ENCODE measurements at regions not wholly inside any gene's neighbourhood (a gene's known extent, or its start where the extent isn't known, plus 50 kb on each side); places are given as distances from the start of the nearest gene placed in this dataset.
A peak's percentile ranks its signal among the peaks of the same experiment; 100 is the strongest.

DNA sequence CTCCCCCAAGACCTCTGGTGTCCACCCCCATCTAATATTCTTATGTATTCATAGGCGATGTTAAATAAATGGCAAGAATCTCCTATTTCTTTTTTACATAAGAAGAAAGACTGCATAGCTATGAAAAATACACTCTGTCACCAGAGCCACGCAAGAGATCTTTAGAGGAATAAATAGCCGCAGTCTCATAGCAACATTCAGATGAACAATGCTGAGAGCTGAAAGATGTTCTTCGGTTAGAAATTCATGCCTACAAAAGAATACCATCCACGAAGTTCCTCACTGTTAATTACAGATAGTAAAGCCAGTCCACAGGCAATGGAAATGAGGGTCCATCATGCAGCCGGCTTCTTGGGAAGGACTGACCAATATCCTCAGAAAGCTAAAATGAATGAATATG is 76.0 kb upstream of the SOD1 start:
- DNase-seq (ENCODE audit: low spot score) (no peak), ATAC-seq (ENCODE audit: low read depth) (no peak)
- no peak overlapping the region for H3K27ac ChIP-seq (ENCODE audit: poor library complexity, severe bottlenecking)
- no peaks in the 10 kb centered on the region for H3K27me3 ChIP-seq (ENCODE audit: insufficient read depth, poor library complexity, severe bottlenecking)
- no peaks in the 10 kb centered on the region for H3K4me1 ChIP-seq (ENCODE audit: insufficient read depth, poor library complexity, severe bottlenecking)
- no peak overlapping the region for H3K4me3 ChIP-seq (ENCODE audit: severe bottlenecking)
- no peaks in the 10 kb centered on the region for H3K36me3 ChIP-seq (ENCODE audit: low read depth)
- H3K9me3 ChIP-seq (ENCODE audit: severe bottlenecking): no peaks in the 10 kb centered on the region
- no peak for TF ChIP-seq CTCF (IDR thresholded peaks at IDR 0.05; ENCODE audit: poor library complexity, severe bottlenecking)

DNA sequence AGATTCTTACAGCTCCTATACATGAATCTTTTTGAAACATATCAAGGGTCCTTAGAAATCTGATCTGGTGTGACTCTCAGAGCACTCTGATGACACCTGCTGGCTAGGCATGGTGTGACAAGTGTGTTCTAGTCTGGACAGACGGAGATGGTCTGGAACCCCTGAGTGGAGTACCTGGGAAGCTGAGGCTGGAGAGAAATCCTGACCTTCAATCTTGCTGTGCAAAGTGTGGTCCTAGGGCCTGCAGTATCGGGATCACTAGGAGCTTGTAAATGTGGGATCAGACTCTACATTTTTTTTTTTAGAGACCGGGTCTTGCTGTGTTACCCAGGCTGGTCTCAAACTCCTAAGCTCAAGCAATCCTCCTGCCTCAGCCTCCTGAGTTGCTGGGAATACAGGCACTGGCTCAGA is 78.6 kb upstream of the SOD1 start:
- Histone ChIP-seq H3K27me3 (ENCODE audit: insufficient read depth, poor library complexity, severe bottlenecking) (no peaks in the 10 kb centered on the region), H3K9me3 (ENCODE audit: severe bottlenecking) (no peaks in the 10 kb centered on the region), H3K27ac (ENCODE audit: poor library complexity, severe bottlenecking) (no peak overlapping the region), H3K4me3 (ENCODE audit: severe bottlenecking) (no peak overlapping the region), H3K4me1 (ENCODE audit: insufficient read depth, poor library complexity, severe bottlenecking) (no peaks in the 10 kb centered on the region), H3K36me3 (ENCODE audit: low read depth) (no peaks in the 10 kb centered on the region)
- ATAC-seq (ENCODE audit: low read depth): peak; percentile 81
- peak; percentile 84 for TF ChIP-seq CTCF (IDR thresholded peaks at IDR 0.05; ENCODE audit: poor library complexity, severe bottlenecking)
- DNase-seq (ENCODE audit: low spot score): no peak

- H3K27me3 ChIP-seq (ENCODE audit: insufficient read depth, poor library complexity, severe bottlenecking): no peaks in the 10 kb centered on the region
- TF ChIP-seq CTCF (IDR thresholded peaks at IDR 0.05; ENCODE audit: poor library complexity, severe bottlenecking): no peak
- no peaks in the 10 kb centered on the region for H3K36me3 ChIP-seq (ENCODE audit: low read depth)
- DNase-seq (ENCODE audit: low spot score) (no peak), ATAC-seq (ENCODE audit: low read depth) (no peak)
- no peak overlapping the region for H3K4me3 ChIP-seq (ENCODE audit: severe bottlenecking)
- H3K4me1 ChIP-seq (ENCODE audit: insufficient read depth, poor library complexity, severe bottlenecking): no peaks in the 10 kb centered on the region
- H3K27ac ChIP-seq (ENCODE audit: poor library complexity, severe bottlenecking): no peak overlapping the region
- H3K9me3 ChIP-seq (ENCODE audit: severe bottlenecking): no peaks in the 10 kb centered on the region
These were observed 82.2 kb upstream of the SOD1 start for GRCh38 chr21:31577271-31577670.

- TF ChIP-seq CTCF (IDR thresholded peaks at IDR 0.05; ENCODE audit: poor library complexity, severe bottlenecking): no peak
- no peaks in the 10 kb centered on the region for H3K36me3 ChIP-seq (ENCODE audit: low read depth)
- H3K27ac ChIP-seq (ENCODE audit: poor library complexity, severe bottlenecking): no peak overlapping the region
- no peak for DNase-seq (ENCODE audit: low spot score)
- H3K4me3 ChIP-seq (ENCODE audit: severe bottlenecking): no peak overlapping the region
- no peaks in the 10 kb centered on the region for H3K4me1 ChIP-seq (ENCODE audit: insufficient read depth, poor library complexity, severe bottlenecking)
- no peaks in the 10 kb centered on the region for H3K9me3 ChIP-seq (ENCODE audit: severe bottlenecking)
- no peak for ATAC-seq (ENCODE audit: low read depth)
- H3K27me3 ChIP-seq (ENCODE audit: insufficient read depth, poor library complexity, severe bottlenecking): no peaks in the 10 kb centered on the region
These were observed 83.1 kb upstream of the SOD1 start for GRCh38 chr21:31576428-31576827.

GRCh38 chr21:31573217-31573616 is 86.3 kb upstream of the SOD1 start:
- no peak for TF ChIP-seq CTCF (IDR thresholded peaks at IDR 0.05; ENCODE audit: poor library complexity, severe bottlenecking)
- Histone ChIP-seq H3K4me1 (ENCODE audit: insufficient read depth, poor library complexity, severe bottlenecking) (no peaks in the 10 kb centered on the region), H3K9me3 (ENCODE audit: severe bottlenecking) (no peaks in the 10 kb centered on the region), H3K27ac (ENCODE audit: poor library complexity, severe bottlenecking) (no peak overlapping the region), H3K27me3 (ENCODE audit: insufficient read depth, poor library complexity, severe bottlenecking) (no peaks in the 10 kb centered on the region), H3K36me3 (ENCODE audit: low read depth) (no peaks in the 10 kb centered on the region), H3K4me3 (ENCODE audit: severe bottlenecking) (no peak overlapping the region)
- DNase-seq (ENCODE audit: low spot score) (no peak), ATAC-seq (ENCODE audit: low read depth) (no peak)

All from RWPE2 (cell line).